ENCODE measurements at regions not wholly inside any gene's neighbourhood (a gene's known extent, or its start where the extent isn't known, plus 50 kb on each side); places are given as distances from the start of the nearest gene placed in this dataset.

- TF ChIP-seq CTCF (conservative IDR thresholded peaks at IDR 0.05 in 1 of 2, IDR thresholded peaks at IDR 0.05 in 1 of 2; ENCODE audit: low read depth in 1 of 2, low read length in 2 of 2) (no peak), EZH2 (IDR thresholded peaks at IDR 0.05; ENCODE audit: low read length, missing control alignments) (no peak)
- H2AFZ ChIP-seq (ENCODE audit: low read length) = no peak overlapping the region
- H3K27ac ChIP-seq (ENCODE audit: insufficient read depth, low read length) = no peak overlapping the region
- H3K9ac ChIP-seq (ENCODE audit: insufficient read depth, low read length) = no peak overlapping the region
- H3K79me2 ChIP-seq (ENCODE audit: control insufficient read depth, insufficient read depth, low read length) = no peaks in the 10 kb centered on the region
- no peak for DNase-seq (ENCODE audit: low read depth in 2 of 2)
- H4K20me1 ChIP-seq (ENCODE audit: control insufficient read depth, extremely low read depth, insufficient read depth, low read length) = no peaks in the 10 kb centered on the region
- H3K4me1 ChIP-seq (ENCODE audit: control insufficient read depth, extremely low read depth, insufficient read depth, low read length) = no peaks in the 10 kb centered on the region
- H3K27me3 ChIP-seq (ENCODE audit: control insufficient read depth, insufficient read depth, low read length) = no peaks in the 10 kb centered on the region
- H3K36me3 ChIP-seq (ENCODE audit: control insufficient read depth, insufficient read depth, low read length) = no peaks in the 10 kb centered on the region
- H3K9me3 ChIP-seq (ENCODE audit: control insufficient read depth, insufficient read depth, low read depth, low read length) = no peaks in the 10 kb centered on the region
- H3K4me3 ChIP-seq (replicated peaks in 1 of 4; ENCODE audit: control extremely low read depth in 1 of 4, insufficient read depth in 1 of 4, low read depth in 3 of 4, low read length in 4 of 4) = no peak overlapping the region
- no peak overlapping the region for H3K4me2 ChIP-seq (ENCODE audit: extremely low read depth, insufficient read depth, low read length)
Measured at GRCh38 chr4:79584352-79584751, 176.3 kb upstream of the GK2 start.

- Histone ChIP-seq H3K4me2 (ENCODE audit: extremely low read depth, insufficient read depth, low read length) (no peak overlapping the region), H3K27me3 (ENCODE audit: control insufficient read depth, insufficient read depth, low read length) (peaks cover 2% of the 10 kb centered on the region), H4K20me1 (ENCODE audit: control insufficient read depth, extremely low read depth, insufficient read depth, low read length) (no peaks in the 10 kb centered on the region), H3K79me2 (ENCODE audit: control insufficient read depth, insufficient read depth, low read length) (no peaks in the 10 kb centered on the region), H3K4me3 (replicated peaks in 1 of 4; ENCODE audit: control extremely low read depth in 1 of 4, insufficient read depth in 1 of 4, low read depth in 3 of 4, low read length in 4 of 4) (no peak overlapping the region), H3K4me1 (ENCODE audit: control insufficient read depth, extremely low read depth, insufficient read depth, low read length) (no peaks in the 10 kb centered on the region), H3K9me3 (ENCODE audit: control insufficient read depth, insufficient read depth, low read depth, low read length) (no peaks in the 10 kb centered on the region), H2AFZ (ENCODE audit: low read length) (no peak overlapping the region), H3K27ac (ENCODE audit: insufficient read depth, low read length) (no peak overlapping the region), H3K9ac (ENCODE audit: insufficient read depth, low read length) (no peak overlapping the region), H3K36me3 (ENCODE audit: control insufficient read depth, insufficient read depth, low read length) (no peaks in the 10 kb centered on the region)
- no peak for TF ChIP-seq EZH2 (IDR thresholded peaks at IDR 0.05; ENCODE audit: low read length, missing control alignments)
- TF ChIP-seq CTCF (conservative IDR thresholded peaks at IDR 0.05 in 1 of 2, IDR thresholded peaks at IDR 0.05 in 1 of 2; ENCODE audit: low read depth in 1 of 2, low read length in 2 of 2) = no peak
- no peak for DNase-seq (ENCODE audit: low read depth in 2 of 2)
Measured at GRCh38 chr4:79578606-79579005, 170.6 kb upstream of the GK2 start.

GRCh38 chr4:79576429-79576753 is 168.4 kb upstream of the GK2 start:
- no peak overlapping the region for H3K4me2 ChIP-seq (ENCODE audit: extremely low read depth, insufficient read depth, low read length)
- no peaks in the 10 kb centered on the region for H3K79me2 ChIP-seq (ENCODE audit: control insufficient read depth, insufficient read depth, low read length)
- H3K4me3 ChIP-seq (replicated peaks in 1 of 4; ENCODE audit: control extremely low read depth in 1 of 4, insufficient read depth in 1 of 4, low read depth in 3 of 4, low read length in 4 of 4) = no peak overlapping the region
- no peaks in the 10 kb centered on the region for H3K4me1 ChIP-seq (ENCODE audit: control insufficient read depth, extremely low read depth, insufficient read depth, low read length)
- no peaks in the 10 kb centered on the region for H3K9me3 ChIP-seq (ENCODE audit: control insufficient read depth, insufficient read depth, low read depth, low read length)
- H4K20me1 ChIP-seq (ENCODE audit: control insufficient read depth, extremely low read depth, insufficient read depth, low read length) = no peaks in the 10 kb centered on the region
- H3K27ac ChIP-seq (ENCODE audit: insufficient read depth, low read length) = no peak overlapping the region
- H3K9ac ChIP-seq (ENCODE audit: insufficient read depth, low read length) = no peak overlapping the region
- peaks cover 2% of the 10 kb centered on the region for H3K27me3 ChIP-seq (ENCODE audit: control insufficient read depth, insufficient read depth, low read length)
- DNase-seq (ENCODE audit: low read depth in 2 of 2) = peak; percentile 23 to 57
- no peaks in the 10 kb centered on the region for H3K36me3 ChIP-seq (ENCODE audit: control insufficient read depth, insufficient read depth, low read length)
- no peak overlapping the region for H2AFZ ChIP-seq (ENCODE audit: low read length)
- TF ChIP-seq EZH2 (IDR thresholded peaks at IDR 0.05; ENCODE audit: low read length, missing control alignments) = no peak
- TF ChIP-seq CTCF (conservative IDR thresholded peaks at IDR 0.05 in 1 of 2, IDR thresholded peaks at IDR 0.05 in 1 of 2; ENCODE audit: low read depth in 1 of 2, low read length in 2 of 2) = peak; percentile 27 to 71
